CD4-positive, alpha-beta T cell (primary cell): ENCODE measurements at regions not wholly inside any gene's neighbourhood (a gene's known extent, or its start where the extent isn't known, plus 50 kb on each side); places are given as distances from the start of the nearest gene placed in this dataset.

Experiments used
- ATAC-seq: fragments of 200-7000 bp; cut with Tn5 transposase; one replicate; pipeline ENCODE4 v1.10.0; 2022; ENCODE audit warnings: mild to moderate bottlenecking; ENCODE audit not compliant: poor library complexity
- CTCF ChIA-PET: fragments of 350-600 bp; sonication (Branson Sonifier 250); formaldehyde crosslinking; loops from one replicate; lab custom pipeline; 2021; ENCODE audit warnings: antibody characterized with exemption, inconsistent platforms; lab: Charles Lee
- POLR2A ChIA-PET: fragments of 350-600 bp; sonication (Branson Sonifier 250); formaldehyde crosslinking; loops from one replicate; lab custom pipeline; 2021; ENCODE audit warnings: antibody characterized with exemption, inconsistent platforms; lab: Charles Lee
- DNase-seq, 14 experiments: peaks; one replicate each; pipeline ENCODE4 v3.0.0-alpha.2; 2013 to 2020; ENCODE audit warnings: mixed read lengths in 2 of 14
- H3K27ac ChIP-seq, 2 donors: one replicate each; pipeline versions ENCODE4 v1.5.1 to v1.7.0; 2013; ENCODE audit warnings: low read length in 2 of 2, low read depth in 1 of 2, mild to moderate bottlenecking in 1 of 2
- H3K27me3 ChIP-seq, 2 experiments: 1 replicate in 1 of 2; 2 replicates in 1 of 2; pipeline versions ENCODE4 v1.6.1 to v1.7.0; 2013; ENCODE audit warnings: low read length in 2 of 2, control low read depth in 1 of 2, mild to moderate bottlenecking in 1 of 2, moderate library complexity in 1 of 2; ENCODE audit not compliant: insufficient read depth in 2 of 2, control insufficient read depth in 1 of 2
- H3K36me3 ChIP-seq: one replicate; pipeline ENCODE4 v1.6.1; 2013; ENCODE audit warnings: low read length, control low read depth; ENCODE audit not compliant: insufficient read depth
- H3K4me1 ChIP-seq: one replicate; pipeline ENCODE4 v1.6.1; 2013; ENCODE audit warnings: low read length, control low read depth; ENCODE audit not compliant: insufficient read depth
- H3K4me3 ChIP-seq: one replicate; pipeline ENCODE4 v1.5.1; 2013; ENCODE audit warnings: mild to moderate bottlenecking, low read length, moderate library complexity
- H3K9me3 ChIP-seq, 2 experiments: 1 replicate in 1 of 2; 2 replicates in 1 of 2; pipeline versions ENCODE4 v1.6.1 to v1.7.0; 2013; ENCODE audit warnings: low read length in 2 of 2, mild to moderate bottlenecking in 2 of 2, control low read depth in 1 of 2, moderate library complexity in 1 of 2; ENCODE audit not compliant: control insufficient read depth in 1 of 2, insufficient read depth in 1 of 2
- H3K27ac Mint-ChIP-seq: one replicate; pipeline ENCODE4 v1.8.0; 2020; ENCODE audit warnings: mixed read lengths
- H3K27me3 Mint-ChIP-seq: one replicate; pipeline ENCODE4 v1.8.0; 2021; ENCODE audit warnings: mixed read lengths
- H3K36me3 Mint-ChIP-seq: one replicate; pipeline ENCODE4 v1.8.0; 2021; ENCODE audit warnings: low read depth, mixed read lengths
- H3K4me1 Mint-ChIP-seq: one replicate; pipeline ENCODE4 v1.8.0; 2021; ENCODE audit warnings: low read depth, mixed read lengths
- H3K4me3 Mint-ChIP-seq: one replicate; pipeline ENCODE4 v1.8.0; 2020; ENCODE audit warnings: mild to moderate bottlenecking, mixed read lengths
- H3K9me3 Mint-ChIP-seq: one replicate; pipeline ENCODE4 v1.8.0; 2020; ENCODE audit warnings: mixed read lengths
- intact Hi-C, 2 experiments: fragments of 100-400 bp; cut with DNase I in 1 of 2; cut with micrococcal nuclease in 1 of 2; formaldehyde crosslinking; loops; one replicate each; pipeline versions ENCODE4 v1.15.1 to v1.9.0; 2023 to 2025; cut with DNase I, micrococcal nuclease
- TF ChIP-seq, protein P1 (sequence below): fragments of 200-600 bp; IDR thresholded peaks from one replicate; pipeline ENCODE4 v1.8.0; 2022; ENCODE audit warnings: antibody characterized with exemption, mild to moderate bottlenecking

GRCh38 chr3:135500034-135500433 is 465.5 kb upstream of the PPP2R3A start:
- intact Hi-C loops, result no loop called here
- Mint-ChIP-seq H3K27ac (no peak overlapping the region), H3K4me1 (no peaks in the 10 kb centered on the region), H3K4me3 (no peak overlapping the region), H3K27me3 (peaks cover 14% of the 10 kb centered on the region), H3K9me3 (no peaks in the 10 kb centered on the region), H3K36me3 (no peaks in the 10 kb centered on the region)
- no peak for ATAC-seq
- Histone ChIP-seq H3K27ac (no peak overlapping the region), H3K9me3 (peaks cover 0 to 9% of the 10 kb centered on the region in 2 experiments), H3K4me1 (no peaks in the 10 kb centered on the region), H3K4me3 (no peak overlapping the region), H3K27me3 (peaks cover 0 to 3% of the 10 kb centered on the region in 2 experiments), H3K36me3 (no peaks in the 10 kb centered on the region)
- no peak for DNase-seq
- TF ChIP-seq, protein P1, sequence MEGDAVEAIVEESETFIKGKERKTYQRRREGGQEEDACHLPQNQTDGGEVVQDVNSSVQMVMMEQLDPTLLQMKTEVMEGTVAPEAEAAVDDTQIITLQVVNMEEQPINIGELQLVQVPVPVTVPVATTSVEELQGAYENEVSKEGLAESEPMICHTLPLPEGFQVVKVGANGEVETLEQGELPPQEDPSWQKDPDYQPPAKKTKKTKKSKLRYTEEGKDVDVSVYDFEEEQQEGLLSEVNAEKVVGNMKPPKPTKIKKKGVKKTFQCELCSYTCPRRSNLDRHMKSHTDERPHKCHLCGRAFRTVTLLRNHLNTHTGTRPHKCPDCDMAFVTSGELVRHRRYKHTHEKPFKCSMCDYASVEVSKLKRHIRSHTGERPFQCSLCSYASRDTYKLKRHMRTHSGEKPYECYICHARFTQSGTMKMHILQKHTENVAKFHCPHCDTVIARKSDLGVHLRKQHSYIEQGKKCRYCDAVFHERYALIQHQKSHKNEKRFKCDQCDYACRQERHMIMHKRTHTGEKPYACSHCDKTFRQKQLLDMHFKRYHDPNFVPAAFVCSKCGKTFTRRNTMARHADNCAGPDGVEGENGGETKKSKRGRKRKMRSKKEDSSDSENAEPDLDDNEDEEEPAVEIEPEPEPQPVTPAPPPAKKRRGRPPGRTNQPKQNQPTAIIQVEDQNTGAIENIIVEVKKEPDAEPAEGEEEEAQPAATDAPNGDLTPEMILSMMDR, result no peak
- ChIA-PET POLR2A (no interaction called here), CTCF (no interaction called here)

GRCh38 chr3:135503065-135503759 is 462.3 kb upstream of the PPP2R3A start:
- Histone ChIP-seq H3K27ac (no peak overlapping the region), H3K4me1 (no peaks in the 10 kb centered on the region), H3K27me3 (peaks cover 0 to 3% of the 10 kb centered on the region in 2 experiments), H3K9me3 (peaks cover 0 to 9% of the 10 kb centered on the region in 2 experiments), H3K36me3 (no peaks in the 10 kb centered on the region), H3K4me3 (no peak overlapping the region)
- ChIA-PET CTCF (no interaction called here), POLR2A (no interaction called here)
- no peaks in the 10 kb centered on the region for H3K4me1 Mint-ChIP-seq
- H3K36me3 Mint-ChIP-seq, result no peaks in the 10 kb centered on the region
- no peak overlapping the region for H3K4me3 Mint-ChIP-seq
- TF ChIP-seq, protein P1, result no peak
- H3K9me3 Mint-ChIP-seq, result peaks cover 4% of the 10 kb centered on the region
- H3K27me3 Mint-ChIP-seq, result peaks cover 20% of the 10 kb centered on the region
- ATAC-seq, result no peak
- DNase-seq, result no peak
- intact Hi-C loops, result no loop called here
- H3K27ac Mint-ChIP-seq, result no peak overlapping the region

DNA sequence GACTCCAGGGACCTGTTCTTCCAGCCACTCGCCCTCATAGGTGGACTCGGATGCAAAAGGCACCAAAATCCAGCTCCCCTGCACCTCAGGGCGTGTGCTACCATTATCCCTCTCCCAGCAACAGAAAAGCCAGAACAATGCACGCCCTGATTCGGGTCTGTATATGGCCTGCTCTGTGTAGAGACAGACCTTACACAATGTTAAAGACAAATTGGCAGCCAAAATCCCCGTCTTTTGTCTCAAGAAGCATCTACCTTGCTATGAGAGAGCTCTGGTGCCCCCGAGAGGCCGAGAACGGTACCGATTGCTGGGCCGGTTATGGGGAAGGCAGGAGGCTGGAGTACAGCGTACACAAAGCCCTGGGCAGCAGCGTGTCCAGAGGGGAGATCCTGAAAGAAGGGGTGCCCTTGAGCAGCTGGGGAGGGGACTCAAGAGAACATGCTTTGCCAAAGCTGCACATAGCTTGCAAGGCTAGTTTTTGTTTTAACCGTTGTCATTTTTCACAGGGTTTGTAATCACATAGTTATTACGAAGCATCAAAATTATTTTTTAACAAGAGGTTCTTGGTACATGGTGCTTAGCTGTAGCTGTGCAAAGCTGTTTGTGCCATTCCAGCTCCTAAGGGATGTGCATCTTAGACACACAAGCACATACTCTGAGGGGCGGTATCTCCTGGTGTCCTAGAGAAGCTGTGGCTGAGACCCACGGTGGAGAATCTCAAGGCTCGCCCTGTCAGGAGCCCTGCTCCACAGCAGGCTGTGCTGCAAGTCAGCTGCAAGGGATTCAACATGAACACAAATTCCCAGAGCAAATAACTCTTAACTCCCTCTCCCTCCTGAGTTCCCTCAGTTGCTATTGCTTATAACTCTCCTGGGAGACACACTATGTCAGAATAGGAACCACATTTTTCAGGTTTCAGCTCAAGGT is 461.5 kb upstream of the PPP2R3A start:
- DNase-seq (peak in 1 of 14 experiments; percentile 2), ATAC-seq (no peak)
- CTCF ChIA-PET, result no interaction called here
- Mint-ChIP-seq H3K27me3 (peaks cover 20% of the 10 kb centered on the region), H3K4me1 (no peaks in the 10 kb centered on the region), H3K4me3 (no peak overlapping the region), H3K27ac (no peak overlapping the region), H3K36me3 (no peaks in the 10 kb centered on the region), H3K9me3 (peaks cover 5% of the 10 kb centered on the region)
- H3K4me1 ChIP-seq, result no peaks in the 10 kb centered on the region
- intact Hi-C loops, result no loop called here
- TF ChIP-seq, protein P1, result no peak
- H3K36me3 ChIP-seq, result no peaks in the 10 kb centered on the region
- peaks cover 0 to 9% of the 10 kb centered on the region in 2 experiments for H3K9me3 ChIP-seq
- H3K27me3 ChIP-seq, result peaks cover 0 to 3% of the 10 kb centered on the region in 2 experiments
- no peak overlapping the region for H3K27ac ChIP-seq
- H3K4me3 ChIP-seq, result no peak overlapping the region
- POLR2A ChIA-PET, result interaction anchor here (0.5 kb wide), 1 partner anchor 27 kb away, joined by 3 read pairs; no protein-coding TSS in a partner anchor
